ENCODE measurements at regions not wholly inside any gene's neighbourhood (a gene's known extent, or its start where the extent isn't known, plus 50 kb on each side); places are given as distances from the start of the nearest gene placed in this dataset.

- no peak for DNase-seq
Observed at GRCh38 chr5:167967494-167968177, 323.8 kb upstream of the WWC1 start.

- DNase-seq, result no peak
Observed at GRCh38 chr5:167968837-167969236, 322.6 kb upstream of the WWC1 start.

- DNase-seq, result no peak
Observed at GRCh38 chr5:167969998-167970397, 321.4 kb upstream of the WWC1 start.

GRCh38 chr5:167971706-167972105, 319.7 kb upstream of the WWC1 start:
- no peak for DNase-seq

GRCh38 chr5:167973126-167973525, 318.3 kb upstream of the WWC1 start:
- DNase-seq, result no peak

GRCh38 chr5:167984951-167985350, 306.5 kb upstream of the WWC1 start:
- no peak for DNase-seq

GRCh38 chr5:167985373-167985772, 306.1 kb upstream of the WWC1 start:
- no peak for DNase-seq

GRCh38 chr5:167987490-167988280, 303.8 kb upstream of the WWC1 start:
- DNase-seq, result no peak

- DNase-seq, result no peak
Observed at GRCh38 chr5:167992868-167993267, 298.6 kb upstream of the WWC1 start.

- DNase-seq, result no peak
Observed at GRCh38 chr5:167993771-167994170, 297.7 kb upstream of the WWC1 start.

GRCh38 chr5:167995844-167996425, 295.5 kb upstream of the WWC1 start:
- no peak for DNase-seq

- no peak for DNase-seq
Observed at GRCh38 chr5:167998148-167998767, 293.2 kb upstream of the WWC1 start.

- DNase-seq, result no peak
Observed at GRCh38 chr5:167999182-167999581, 292.3 kb upstream of the WWC1 start.

- DNase-seq, result no peak
Observed at GRCh38 chr5:168001318-168001717, 290.1 kb upstream of the WWC1 start.

- no peak for DNase-seq
Observed at GRCh38 chr5:168002116-168002515, 289.3 kb upstream of the WWC1 start.

GRCh38 chr5:168005093-168005492, 286.4 kb upstream of the WWC1 start:
- no peak for DNase-seq

- DNase-seq, result no peak
Observed at GRCh38 chr5:168005936-168006335, 285.5 kb upstream of the WWC1 start.

GRCh38 chr5:168006456-168007130, 284.9 kb upstream of the WWC1 start:
- DNase-seq, result no peak

- DNase-seq, result no peak
Observed at GRCh38 chr5:168007286-168007685, 284.2 kb upstream of the WWC1 start.

GRCh38 chr5:168008555-168008954, 282.9 kb upstream of the WWC1 start:
- DNase-seq, result no peak

- DNase-seq, result no peak
Observed at GRCh38 chr5:168011096-168011495, 280.3 kb upstream of the WWC1 start.

- DNase-seq, result no peak
Observed at GRCh38 chr5:168012006-168012405, 279.4 kb upstream of the WWC1 start.

GRCh38 chr5:168013546-168013945, 277.9 kb upstream of the WWC1 start:
- DNase-seq, result no peak

Measured in bone marrow (tissue), 2 donors.